CD4-positive, alpha-beta T cell treated with Interleukin-10 for 1 hour (primary cell): ENCODE measurements at regions not wholly inside any gene's neighbourhood (a gene's known extent, or its start where the extent isn't known, plus 50 kb on each side); places are given as distances from the start of the nearest gene placed in this dataset.
"Not testable (repeated sequence)": the region's sequence is repeated elsewhere in the genome, so short reads cannot be mapped to it uniquely, and the experiment has no call there.

Experiments
- DNase-seq: peaks from one replicate; pipeline ENCODE4 v3.0.0-alpha.2; 2020

DNA sequence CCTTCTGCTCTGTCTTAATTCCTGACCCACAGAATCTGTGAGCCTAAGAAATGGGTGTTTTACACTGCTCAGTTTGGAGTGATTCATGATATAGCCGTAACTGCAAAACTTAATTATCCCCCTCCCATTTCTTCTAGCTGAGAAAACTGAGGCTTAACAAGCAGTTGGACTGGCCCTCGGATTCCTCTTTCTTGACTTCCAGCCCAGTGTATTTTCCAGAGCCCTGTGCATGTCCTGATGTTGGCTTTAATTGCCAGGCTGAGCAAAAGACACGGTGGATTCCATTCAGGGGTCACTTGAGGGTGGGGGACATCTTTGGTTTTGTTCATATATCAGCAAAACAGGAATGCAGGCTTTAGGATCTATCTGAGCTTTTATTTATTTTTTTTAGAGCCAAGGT lies 489.8 kb downstream of the TYW1 start:
- no peak for DNase-seq

DNA sequence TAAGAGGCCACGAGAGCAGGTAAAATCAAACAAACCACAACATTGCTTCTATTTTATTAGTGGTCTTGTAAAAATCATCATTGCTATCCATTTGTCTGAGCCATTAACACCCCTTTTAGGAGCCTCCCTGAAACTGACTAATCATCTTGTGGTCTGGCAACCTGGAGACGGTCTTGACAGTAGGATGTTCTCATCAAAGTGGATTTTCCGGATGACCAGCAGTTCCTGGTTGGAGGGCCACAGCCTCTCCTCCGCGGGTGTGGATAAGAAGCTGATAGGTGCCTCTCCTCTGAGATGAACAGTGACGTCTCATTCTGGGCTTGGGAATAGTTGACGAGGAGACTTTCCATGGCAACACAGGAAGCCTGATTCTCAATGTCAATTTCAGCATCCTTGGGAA lies 490.7 kb downstream of the TYW1 start:
- no peak for DNase-seq

GRCh38 chr7:67489881-67490280 lies 493.2 kb downstream of the TYW1 start:
- DNase-seq: no peak

GRCh38 chr7:67493366-67493765 lies 496.7 kb downstream of the TYW1 start:
- no peak for DNase-seq

DNA sequence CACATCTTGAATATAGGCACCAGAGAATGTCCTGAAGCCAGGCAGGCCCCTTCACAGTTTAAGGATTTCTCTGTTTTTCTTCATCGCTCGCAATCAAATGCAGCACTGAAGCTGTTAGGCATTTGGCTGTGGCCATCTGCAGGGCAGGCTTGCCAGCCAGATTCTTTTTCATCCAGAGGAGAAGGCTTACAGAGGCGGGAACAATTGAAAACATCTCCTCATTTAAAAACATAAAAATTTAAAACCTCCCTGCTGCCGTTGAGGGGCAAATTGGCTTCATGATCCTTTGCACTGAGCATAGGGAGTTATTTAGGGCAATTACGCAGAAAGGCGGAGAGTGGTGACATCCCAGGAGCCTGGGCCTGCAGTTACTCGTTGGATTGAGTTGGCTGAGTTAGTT lies 500.0 kb downstream of the TYW1 start:
- no peak for DNase-seq

DNA sequence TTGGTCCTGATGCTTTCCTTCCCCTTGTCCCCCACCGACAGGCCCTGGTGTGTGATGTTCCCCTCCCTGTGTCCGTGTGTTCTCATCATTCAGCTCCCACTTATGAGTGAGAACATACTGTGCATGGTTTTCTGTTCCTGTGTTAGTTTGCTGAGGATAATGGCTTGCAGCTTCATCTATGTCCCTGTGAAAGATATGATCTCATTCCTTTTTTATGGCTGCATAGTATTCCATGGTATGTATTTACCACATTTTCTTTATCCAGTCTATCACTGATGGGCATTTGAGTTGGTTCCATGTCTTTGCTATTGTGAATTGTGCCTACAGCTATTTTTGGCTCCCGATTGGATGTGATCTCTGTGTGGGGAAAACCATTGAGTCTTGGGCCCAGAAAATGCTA lies 501.3 kb downstream of the TYW1 start:
- DNase-seq: not testable (repeated sequence)

GRCh38 chr7:67502929-67503328 lies 506.3 kb downstream of the TYW1 start:
- DNase-seq: no peak

GRCh38 chr7:67505449-67505848 lies 508.8 kb downstream of the TYW1 start:
- DNase-seq: no peak

DNA sequence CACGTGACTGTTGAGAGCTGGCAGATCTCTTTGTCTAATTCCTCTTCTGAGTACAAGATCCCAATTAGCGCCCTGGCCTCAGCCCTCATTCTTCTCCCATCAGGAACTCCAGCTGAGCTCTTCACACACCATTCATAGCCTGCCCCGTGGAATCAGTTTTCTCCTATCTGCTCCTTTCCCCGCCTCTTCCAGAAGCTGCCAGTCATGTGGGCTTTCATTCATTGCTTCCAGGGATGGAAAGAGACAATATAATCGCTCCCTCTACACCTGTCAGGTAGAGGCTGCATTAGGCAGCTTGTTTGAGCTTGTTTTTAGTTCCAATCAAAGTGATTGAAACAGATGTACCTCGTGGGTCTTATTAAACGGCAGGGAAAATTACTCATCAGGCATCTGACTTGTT lies 515.8 kb downstream of the TYW1 start:
- no peak for DNase-seq

GRCh38 chr7:67518580-67518979 lies 521.9 kb downstream of the TYW1 start:
- DNase-seq: no peak

- no peak for DNase-seq
Measured at GRCh38 chr7:67519171-67519570, 522.5 kb downstream of the TYW1 start.

DNA sequence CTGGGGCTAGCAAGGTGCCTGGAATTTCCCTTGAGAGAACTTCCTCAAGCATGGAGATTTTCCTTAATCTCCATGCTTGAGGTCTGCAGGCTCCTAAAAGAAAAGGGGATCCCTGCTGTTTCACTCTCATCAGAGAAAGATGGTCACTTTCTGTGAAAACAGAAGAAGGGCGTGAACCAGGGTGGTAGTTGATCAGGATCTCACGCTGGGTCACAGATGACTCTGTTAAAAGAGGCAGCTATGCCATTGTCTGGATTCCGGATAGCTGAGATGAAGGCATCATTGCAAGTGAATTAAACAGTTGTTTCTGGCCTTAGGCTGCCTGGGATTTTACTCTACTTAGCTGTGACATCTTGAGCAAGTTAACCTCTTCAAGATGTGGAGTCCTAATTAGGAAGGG lies 525.9 kb downstream of the TYW1 start:
- no peak for DNase-seq

GRCh38 chr7:67523713-67524112 lies 527.1 kb downstream of the TYW1 start:
- DNase-seq: no peak

GRCh38 chr7:67525588-67525987 lies 529.0 kb downstream of the TYW1 start:
- DNase-seq: no peak

- DNase-seq: no peak
Measured at GRCh38 chr7:67535241-67535989, 538.8 kb downstream of the TYW1 start.

DNA sequence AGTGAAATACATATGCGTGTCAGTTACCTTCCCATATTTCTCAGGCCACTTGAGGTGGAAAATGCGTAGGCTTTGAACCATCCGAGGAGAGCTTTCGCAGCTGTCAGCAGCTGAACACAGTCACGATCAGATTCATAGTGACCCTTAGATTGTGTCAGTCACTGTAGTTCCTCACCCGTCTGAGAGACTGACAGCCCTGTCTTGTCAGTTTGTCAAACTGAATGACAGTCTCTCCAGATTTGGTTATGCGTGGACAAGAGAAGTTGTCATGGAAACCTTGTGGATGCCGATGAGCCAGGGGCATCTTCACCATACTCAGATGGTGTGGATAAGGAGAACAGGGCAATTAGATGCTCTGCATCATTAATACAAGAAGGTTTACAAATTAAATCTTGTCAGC lies 546.3 kb downstream of the TYW1 start:
- DNase-seq: no peak

DNA sequence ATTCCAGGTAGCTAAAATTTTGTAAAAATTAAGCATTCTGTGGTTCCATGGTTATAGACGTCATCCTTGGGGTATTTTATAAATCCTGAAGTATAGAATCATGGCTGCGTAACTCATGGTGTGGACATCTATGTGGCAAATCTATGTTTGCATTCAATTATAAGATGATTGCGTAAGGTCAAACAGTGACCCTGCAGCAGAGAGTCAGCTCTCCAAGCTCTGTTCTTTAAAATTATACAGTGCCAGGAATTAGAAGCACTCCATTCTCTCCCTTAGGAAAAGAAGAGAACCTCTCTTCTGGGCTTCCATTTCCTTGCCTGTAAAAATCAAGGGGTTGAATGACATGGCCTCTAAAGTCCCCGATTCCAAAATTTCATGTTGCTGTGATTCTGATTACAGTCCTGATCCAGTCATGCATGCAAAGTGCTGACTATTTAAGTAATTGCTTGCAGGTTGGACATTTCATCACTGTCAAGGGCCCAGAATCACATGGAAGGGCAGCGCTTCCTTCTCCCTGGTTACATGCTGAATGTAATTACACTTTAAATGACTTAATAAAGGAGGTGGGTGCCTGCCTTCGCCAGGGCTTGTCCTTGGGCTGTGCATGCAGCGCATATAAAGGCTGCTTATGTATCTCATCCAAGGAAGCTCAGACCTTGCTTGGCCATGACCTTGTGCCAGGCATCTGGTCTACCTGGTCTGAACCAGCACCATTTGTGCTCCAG lies 550.7 kb downstream of the TYW1 start:
- DNase-seq: no peak

- DNase-seq: no peak
Measured at GRCh38 chr7:67549126-67549525, 552.5 kb downstream of the TYW1 start.

DNA sequence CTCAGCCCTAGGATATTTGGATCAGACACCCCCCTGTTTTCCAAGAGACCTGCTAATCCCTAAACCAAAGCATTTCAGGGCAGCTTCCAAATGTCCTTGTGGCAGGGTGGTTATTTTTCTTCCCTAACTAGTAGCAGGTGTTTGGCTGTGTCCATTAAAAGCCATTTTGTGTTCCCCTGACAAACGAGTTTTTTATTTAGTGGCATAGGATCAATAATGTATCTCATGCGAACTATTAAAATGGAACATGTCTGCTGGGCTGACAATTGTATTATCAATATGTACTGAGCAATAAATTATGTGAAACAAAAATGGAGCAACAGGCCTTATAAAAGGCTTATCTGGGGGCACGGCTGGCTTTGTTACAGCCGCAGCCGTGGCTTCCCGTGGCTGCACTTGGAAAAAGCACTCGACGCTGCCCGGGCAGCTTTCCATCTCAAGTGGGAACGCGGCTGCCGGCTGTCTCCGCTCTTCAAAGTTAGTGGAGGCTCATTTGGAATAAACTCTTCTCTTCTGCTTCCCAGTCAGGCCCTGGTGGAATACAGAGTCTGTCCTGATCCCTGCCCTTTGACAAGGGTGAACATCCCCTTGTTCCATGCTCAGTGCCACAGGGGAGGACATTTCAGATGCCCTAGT lies 554.3 kb downstream of the TYW1 start:
- no peak for DNase-seq

GRCh38 chr7:67552738-67553137 lies 556.1 kb downstream of the TYW1 start:
- no peak for DNase-seq

- no peak for DNase-seq
Measured at GRCh38 chr7:67553378-67553777, 556.7 kb downstream of the TYW1 start.

DNA sequence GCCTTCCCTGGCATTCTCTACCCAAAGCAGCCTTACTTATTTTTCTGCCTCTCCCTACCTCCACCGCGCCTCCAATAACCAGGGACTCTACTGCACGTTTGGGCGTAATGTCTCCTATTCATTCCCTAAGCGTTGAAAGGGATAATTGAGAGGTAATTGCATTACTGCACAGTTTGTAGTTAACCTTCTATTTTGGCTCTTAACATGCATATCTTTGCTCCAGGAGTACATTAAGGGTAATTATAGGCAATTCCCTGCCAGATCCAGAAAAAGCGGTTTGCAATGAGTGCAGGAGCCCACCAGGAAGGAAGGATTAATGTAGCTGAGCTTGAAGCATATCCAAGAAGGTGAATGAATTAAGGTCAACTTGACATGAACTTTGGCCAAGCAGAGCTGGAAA lies 558.4 kb downstream of the TYW1 start:
- DNase-seq: no peak

GRCh38 chr7:67564959-67565358 lies 568.3 kb downstream of the TYW1 start:
- DNase-seq: no peak

GRCh38 chr7:67566101-67566500 lies 569.5 kb downstream of the TYW1 start:
- no peak for DNase-seq
